ENCODE measurements at regions not wholly inside any gene's neighbourhood (a gene's known extent, or its start where the extent isn't known, plus 50 kb on each side); places are given as distances from the start of the nearest gene placed in this dataset.
A peak's percentile ranks its signal among the peaks of the same experiment; 100 is the strongest.

- no peak for DNase-seq
These were observed 72.0 kb upstream of the COL24A1 start for GRCh38 chr1:86228546-86228945.

GRCh38 chr1:86227026-86227425 lies 70.5 kb upstream of the COL24A1 start:
- DNase-seq = no peak

GRCh38 chr1:86226204-86226603 lies 69.6 kb upstream of the COL24A1 start:
- no peak for DNase-seq

GRCh38 chr1:86224651-86225310 lies 68.2 kb upstream of the COL24A1 start:
- no peak for DNase-seq

- no peak for DNase-seq
These were observed 62.3 kb upstream of the COL24A1 start for GRCh38 chr1:86218859-86219258.

GRCh38 chr1:86214605-86215004 lies 58.0 kb upstream of the COL24A1 start:
- no peak for DNase-seq

- no peak for DNase-seq
These were observed 52.8 kb upstream of the COL24A1 start for GRCh38 chr1:86209346-86209745.

GRCh38 chr1:86207323-86207722 lies 50.8 kb upstream of the COL24A1 start:
- peak in 1 of 2 experiments; percentile 27 for DNase-seq

Measured in NCI-H2081 (cell line).